SK-N-MC (cell line): ENCODE measurements at regions not wholly inside any gene's neighbourhood (a gene's known extent, or its start where the extent isn't known, plus 50 kb on each side); places are given as distances from the start of the nearest gene placed in this dataset.

ENCODE experiments used
- EZH2 ChIP-seq: fragments of 200-600 bp; sonication (generic); IDR thresholded peaks from one replicate; pipeline ENCODE4 v1.6.1; 2017; ENCODE audit warnings: antibody characterized with exemption
- POLR2AphosphoS5 ChIP-seq: IDR thresholded peaks from 2 replicates; pipeline ENCODE4 v1.6.1; 2012; ENCODE audit warnings: mild to moderate bottlenecking, low read depth, low read length, borderline replicate concordance

DNA sequence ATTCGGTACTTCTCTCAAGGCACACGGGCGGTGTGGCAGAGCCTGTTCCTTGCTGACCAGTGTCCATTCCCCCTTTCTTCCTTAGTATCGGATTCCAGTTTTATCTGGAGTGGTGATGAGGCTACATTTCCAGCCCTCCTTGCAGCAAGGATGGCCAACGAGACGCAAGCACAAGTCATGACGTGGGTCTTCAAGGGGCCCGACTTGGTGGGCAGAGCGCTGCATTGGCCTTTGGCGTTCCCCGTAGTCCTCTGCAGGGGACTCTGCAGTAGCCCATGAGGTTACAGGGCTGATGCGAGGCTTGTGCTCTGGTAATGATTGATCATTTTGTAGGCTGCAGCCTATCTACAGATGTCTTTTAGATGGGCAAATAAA lies 194.5 kb downstream of the OPA1 start:
- TF ChIP-seq EZH2 (no peak), POLR2AphosphoS5 (no peak)
